Activated CD4-positive, alpha-beta T cell treated with anti-CD3 and anti-CD28 coated beads for 36 hours (primary cell): ENCODE measurements at regions not wholly inside any gene's neighbourhood (a gene's known extent, or its start where the extent isn't known, plus 50 kb on each side); places are given as distances from the start of the nearest gene placed in this dataset.

ENCODE experiments used
- ATAC-seq: fragments of 200-7000 bp; cut with Tn5 transposase; one replicate; pipeline ENCODE4 v1.10.0; 2021; ENCODE audit warnings: mild to moderate bottlenecking, moderate library complexity
- CTCF ChIA-PET: fragments of 350-600 bp; sonication (Branson Sonifier 250); formaldehyde crosslinking; loops from one replicate; lab custom pipeline; 2021; ENCODE audit warnings: antibody characterized with exemption; lab: Charles Lee
- POLR2A ChIA-PET: fragments of 350-600 bp; sonication (Branson Sonifier 250); formaldehyde crosslinking; loops from one replicate; lab custom pipeline; 2021; ENCODE audit warnings: antibody characterized with exemption, inconsistent platforms; lab: Charles Lee
- DNase-seq: peaks from one replicate; pipeline ENCODE4 v3.0.0-alpha.2; 2020
- H3K27ac Mint-ChIP-seq: one replicate; pipeline ENCODE4 v1.8.0; 2021; ENCODE audit warnings: mixed read lengths
- H3K27me3 Mint-ChIP-seq: one replicate; pipeline ENCODE4 v1.8.0; 2021; ENCODE audit warnings: mixed read lengths
- H3K36me3 Mint-ChIP-seq: one replicate; pipeline ENCODE4 v1.8.0; 2021; ENCODE audit warnings: low read depth, mixed read lengths
- H3K4me1 Mint-ChIP-seq: one replicate; pipeline ENCODE4 v1.8.0; 2021; ENCODE audit warnings: mixed read lengths
- H3K4me3 Mint-ChIP-seq: one replicate; pipeline ENCODE4 v1.8.0; 2021; ENCODE audit warnings: mild to moderate bottlenecking, moderate library complexity, mixed read lengths
- H3K9me3 Mint-ChIP-seq: one replicate; pipeline ENCODE4 v1.8.0; 2021; ENCODE audit warnings: low read depth, mixed read lengths
- intact Hi-C, 2 experiments: fragments of 100-400 bp; cut with DNase I in 1 of 2; cut with micrococcal nuclease in 1 of 2; formaldehyde crosslinking; loops; one replicate each; pipeline versions ENCODE4 v1.14.2 to v1.15.1; 2022 to 2024; cut with DNase I, micrococcal nuclease

DNA sequence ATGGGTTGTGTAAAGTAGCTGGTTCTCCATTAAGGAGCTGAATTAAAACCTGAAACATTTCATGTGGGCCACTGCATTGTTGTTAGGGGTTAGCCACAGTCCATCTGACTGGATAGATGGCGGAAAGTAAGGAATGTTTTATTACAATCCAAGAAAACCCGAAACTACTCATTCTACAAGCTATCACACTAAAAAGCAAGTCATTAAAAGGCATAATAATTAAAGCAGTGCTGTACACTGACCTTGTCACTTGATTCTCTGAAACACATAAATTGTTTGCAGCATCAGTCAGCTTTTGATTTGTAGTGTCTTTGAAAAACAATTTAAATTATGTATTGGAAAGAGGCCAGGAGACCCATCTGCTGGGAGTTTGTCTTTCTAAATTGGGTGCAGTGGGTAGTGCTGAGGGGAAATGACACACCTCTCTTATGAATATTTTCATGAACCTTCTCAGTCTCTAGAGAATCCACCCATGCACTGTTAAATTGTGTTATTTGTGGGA, 75.7 kb upstream of the ANK2 start:
- Mint-ChIP-seq H3K4me3 (no peak overlapping the region), H3K27ac (no peak overlapping the region), H3K36me3 (no peaks in the 10 kb centered on the region), H3K9me3 (no peaks in the 10 kb centered on the region), H3K27me3 (peaks cover 2% of the 10 kb centered on the region), H3K4me1 (no peaks in the 10 kb centered on the region)
- ATAC-seq (no peak), DNase-seq (no peak)
- ChIA-PET CTCF (interaction anchor here (1.0 to 1.2 kb wide), 3 partner anchors 22 to 135 kb away, joined by 3 to 4 read pairs (median 3); no protein-coding TSS in a partner anchor), POLR2A (no interaction called here)
- intact Hi-C loops = no loop called here

DNA sequence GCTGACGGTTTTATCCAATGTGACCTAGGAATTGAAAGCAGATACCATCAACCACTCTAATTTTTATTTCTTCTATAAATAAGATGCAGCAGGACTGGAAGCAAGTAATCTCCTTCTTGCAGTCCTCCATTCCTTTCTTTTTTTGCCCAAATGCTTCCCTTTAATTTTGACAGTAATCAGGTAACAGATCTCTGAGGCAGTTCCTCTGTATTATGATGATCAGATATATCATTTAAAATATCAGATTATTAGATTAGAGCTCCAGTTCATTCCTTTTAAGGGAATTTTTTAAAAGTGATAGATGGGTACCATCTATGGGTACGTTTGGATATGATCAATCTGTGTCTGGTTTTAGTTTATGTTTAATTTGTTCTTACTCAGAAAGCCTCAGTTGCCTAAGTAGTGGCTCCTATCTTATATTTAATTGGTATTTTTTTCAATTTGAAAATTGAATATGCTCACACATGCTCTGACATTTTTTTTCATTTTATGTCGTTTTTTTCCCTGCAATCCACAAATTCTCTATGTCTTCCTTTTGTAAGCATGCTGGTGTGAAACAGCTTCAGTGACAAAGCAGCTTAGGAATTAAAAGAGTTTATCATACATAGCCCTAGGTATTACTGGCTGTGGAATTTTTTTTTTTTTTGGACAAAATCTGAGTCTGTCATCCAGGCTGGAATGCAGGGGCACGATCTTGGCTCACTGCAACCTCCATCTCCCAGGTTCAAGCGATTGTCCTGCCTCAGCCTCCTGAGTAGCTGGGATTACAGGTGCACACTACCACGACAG, 73.7 kb upstream of the ANK2 start:
- ChIA-PET CTCF (interaction anchor here (0.7 to 1.2 kb wide), 2 partner anchors 37 to 122 kb away, joined by 3 read pairs; no protein-coding TSS in a partner anchor), POLR2A (interaction anchor here (0.7 kb wide), 1 partner anchor 200 kb away, joined by 3 read pairs; no protein-coding TSS in a partner anchor)
- Mint-ChIP-seq H3K9me3 (no peaks in the 10 kb centered on the region), H3K4me1 (no peaks in the 10 kb centered on the region), H3K4me3 (no peak overlapping the region), H3K27ac (no peak overlapping the region), H3K36me3 (no peaks in the 10 kb centered on the region), H3K27me3 (no peaks in the 10 kb centered on the region)
- ATAC-seq (no peak), DNase-seq (no peak)
- intact Hi-C loops = no loop called here

DNA sequence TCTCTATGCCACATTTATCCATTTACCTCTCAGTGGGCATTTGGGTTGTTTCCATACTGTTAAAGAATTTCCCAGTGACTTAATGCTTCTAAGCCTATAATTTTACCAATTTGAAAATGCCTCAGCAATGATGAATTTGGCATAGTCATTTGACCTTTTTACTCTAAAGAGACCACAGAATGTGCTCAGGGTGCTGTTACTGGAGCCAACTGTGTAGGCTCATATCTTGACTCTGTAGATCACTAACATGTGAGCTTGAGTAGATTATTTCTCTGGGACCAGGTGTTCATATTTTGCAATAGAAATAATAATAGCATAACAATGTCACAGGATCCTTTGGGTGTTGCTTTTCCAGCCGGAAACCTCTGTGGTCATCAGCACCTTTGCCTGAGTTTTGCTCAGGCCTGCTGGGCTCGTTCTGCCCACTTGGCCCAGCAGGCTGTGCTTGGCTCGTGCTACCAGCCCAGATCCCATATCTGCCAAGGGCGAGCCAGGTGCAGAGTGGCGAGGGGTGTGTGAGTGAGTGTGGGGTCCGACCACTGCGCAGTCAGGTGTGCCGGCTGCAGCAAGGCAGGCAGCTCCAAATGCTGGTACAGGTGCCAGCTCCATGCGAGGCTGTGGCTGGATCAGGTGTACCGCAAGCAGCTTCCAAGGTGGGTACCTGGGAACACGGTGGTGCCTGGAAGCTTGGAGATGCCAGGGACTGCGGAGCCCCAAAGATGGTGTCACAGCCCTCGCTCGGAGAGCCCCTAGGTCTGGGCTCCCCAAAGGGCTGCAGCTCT, 70.6 kb upstream of the ANK2 start:
- ChIA-PET CTCF (no interaction called here), POLR2A (no interaction called here)

DNA sequence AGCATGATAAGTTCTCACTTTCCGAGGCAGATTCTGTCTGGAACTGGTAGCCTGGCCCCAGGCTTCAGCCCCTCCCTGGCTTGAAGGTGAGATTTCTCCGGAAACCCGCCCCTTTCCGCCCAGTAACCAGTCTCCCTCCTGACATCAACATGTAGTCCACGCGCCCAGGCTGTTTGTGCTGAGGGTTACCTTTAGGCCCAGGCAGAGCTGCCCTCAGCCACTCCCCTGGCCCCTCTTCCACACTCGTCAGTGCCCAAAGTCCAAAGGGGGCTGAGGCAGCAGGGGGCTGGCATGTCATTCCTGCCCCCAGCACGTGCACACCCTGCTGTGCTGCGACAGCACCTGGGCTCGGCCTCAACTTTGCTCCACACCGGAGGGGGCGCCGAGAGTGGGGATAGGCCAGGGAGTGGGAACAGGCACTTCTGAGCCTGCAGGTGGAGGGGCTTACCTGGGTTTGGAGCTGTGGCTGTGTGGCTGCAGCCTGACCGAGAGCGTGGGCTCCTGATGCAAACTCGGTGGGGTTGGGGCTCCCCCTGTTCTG, 69.5 kb upstream of the ANK2 start:
- DNase-seq (no peak), ATAC-seq (no peak)
- no peaks in the 10 kb centered on the region for H3K9me3 Mint-ChIP-seq
- no peaks in the 10 kb centered on the region for H3K36me3 Mint-ChIP-seq
- H3K27ac Mint-ChIP-seq = no peak overlapping the region
- CTCF ChIA-PET = no interaction called here
- intact Hi-C loops = no loop called here
- no peak overlapping the region for H3K4me3 Mint-ChIP-seq
- H3K27me3 Mint-ChIP-seq = peaks cover 9% of the 10 kb centered on the region
- no peaks in the 10 kb centered on the region for H3K4me1 Mint-ChIP-seq
- POLR2A ChIA-PET = interaction anchor here (0.7 kb wide), 1 partner anchor 228 kb away, joined by 3 read pairs; no protein-coding TSS in a partner anchor

More for the DNA sequence above, 70.6 kb upstream of the ANK2 start:
- intact Hi-C loops = no loop called here
- ATAC-seq = no peak
- Mint-ChIP-seq H3K27ac (no peak overlapping the region), H3K4me1 (no peaks in the 10 kb centered on the region), H3K27me3 (peaks cover 6% of the 10 kb centered on the region), H3K9me3 (no peaks in the 10 kb centered on the region), H3K4me3 (no peak overlapping the region), H3K36me3 (no peaks in the 10 kb centered on the region)
- no peak for DNase-seq

DNA sequence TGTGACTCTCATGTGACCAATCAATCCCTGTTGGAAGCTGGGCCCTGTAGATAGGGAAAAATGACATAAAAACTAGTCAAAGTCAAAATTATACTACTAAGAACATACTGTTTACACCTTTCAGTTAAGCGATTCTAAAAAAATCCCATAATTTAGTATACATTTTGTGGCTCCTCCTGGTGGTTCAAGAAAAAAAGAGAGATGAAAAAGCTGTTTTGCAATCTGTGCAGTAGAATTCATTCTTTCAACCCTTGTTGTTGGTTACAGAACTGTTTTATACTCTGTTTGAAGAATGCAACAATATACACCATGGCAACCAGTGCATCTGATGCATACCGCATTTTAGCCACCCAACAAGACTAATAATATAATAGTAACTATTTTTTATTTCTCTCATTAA, 66.8 kb upstream of the ANK2 start:
- Mint-ChIP-seq H3K4me1 (no peaks in the 10 kb centered on the region), H3K27ac (no peak overlapping the region), H3K4me3 (no peak overlapping the region), H3K36me3 (no peaks in the 10 kb centered on the region), H3K27me3 (peaks cover 14% of the 10 kb centered on the region), H3K9me3 (no peaks in the 10 kb centered on the region)
- ChIA-PET CTCF (no interaction called here), POLR2A (interaction anchor here (0.6 kb wide), 1 partner anchor 9 kb away, joined by 3 read pairs; no protein-coding TSS in a partner anchor)
- ATAC-seq (no peak), DNase-seq (no peak)
- intact Hi-C loops = no loop called here

DNA sequence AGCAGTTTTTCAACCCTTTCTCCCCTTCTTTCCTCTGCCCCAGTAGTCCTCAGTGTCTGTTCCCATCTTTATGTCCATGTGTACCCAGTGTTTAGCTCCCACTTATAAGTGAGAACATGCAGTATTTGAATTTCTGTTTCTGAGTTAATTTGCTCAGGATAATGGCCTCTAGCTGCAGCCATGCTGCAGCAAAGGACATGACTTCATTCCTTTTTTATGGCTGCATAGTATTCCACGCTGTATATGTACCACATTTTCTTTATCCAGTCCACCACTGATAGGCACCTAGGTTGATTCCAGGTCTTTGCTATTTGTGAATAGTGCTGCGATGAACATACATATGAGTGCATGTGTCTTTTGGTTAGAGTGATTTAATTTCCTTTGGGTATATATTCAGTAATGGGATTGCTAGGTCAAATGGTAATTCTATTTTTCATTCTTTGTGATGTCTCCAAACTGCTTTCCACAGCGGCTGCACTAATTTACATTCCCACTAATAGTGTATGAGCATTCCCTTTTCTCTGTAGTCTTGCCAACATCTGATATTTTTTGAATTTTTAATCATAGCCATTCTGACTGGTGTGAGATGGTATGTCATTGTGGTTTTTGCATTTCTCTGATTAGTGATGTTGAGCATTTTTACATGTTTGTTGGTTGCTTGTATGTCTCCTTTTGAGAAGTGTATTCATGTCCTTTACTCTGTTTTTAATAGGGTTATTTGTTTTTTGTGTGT, 54.6 kb upstream of the ANK2 start:
- CTCF ChIA-PET = no interaction called here
- peaks cover 8% of the 10 kb centered on the region for H3K27me3 Mint-ChIP-seq
- no peaks in the 10 kb centered on the region for H3K36me3 Mint-ChIP-seq
- no peak overlapping the region for H3K27ac Mint-ChIP-seq
- intact Hi-C loops = no loop called here
- no peaks in the 10 kb centered on the region for H3K9me3 Mint-ChIP-seq
- POLR2A ChIA-PET = no interaction called here
- no peak overlapping the region for H3K4me3 Mint-ChIP-seq
- DNase-seq (no peak), ATAC-seq (no peak)
- no peaks in the 10 kb centered on the region for H3K4me1 Mint-ChIP-seq
